Cardiac muscle cell (in vitro differentiated cells and primary cell): ENCODE measurements at regions not wholly inside any gene's neighbourhood (a gene's known extent, or its start where the extent isn't known, plus 50 kb on each side); places are given as distances from the start of the nearest gene placed in this dataset.

Experiments used
- DNase-seq, 2 donors: peaks; one replicate each; pipeline versions ENCODE4 v3.0.0 to v3.0.0-alpha.2; 2010 to 2017; ENCODE audit warnings: low read depth in 1 of 2, low spot score in 1 of 2
- H3K27ac ChIP-seq: fragments of 200-600 bp; sonication (generic); 2 replicates; pipeline ENCODE4 v1.5.1; 2016
- H3K27me3 ChIP-seq: fragments of 200-600 bp; sonication (generic); 2 replicates; pipeline ENCODE4 v1.6.0; 2016; ENCODE audit warnings: control low read depth
- H3K36me3 ChIP-seq: fragments of 200-600 bp; sonication (generic); 2 replicates; pipeline ENCODE4 v1.5.1; 2016; ENCODE audit warnings: control low read depth
- H3K4me1 ChIP-seq: fragments of 200-600 bp; sonication (generic); 2 replicates; pipeline ENCODE4 v1.8.1; 2017; ENCODE audit warnings: low read depth, mild to moderate bottlenecking, mixed run types
- H3K4me3 ChIP-seq: fragments of 200-600 bp; sonication (generic); 2 replicates; pipeline ENCODE4 v1.5.1; 2016; ENCODE audit warnings: mild to moderate bottlenecking
- H3K9me3 ChIP-seq: fragments of 200-600 bp; sonication (generic); 2 replicates; pipeline ENCODE4 v1.5.1; 2017; ENCODE audit warnings: low read depth, mild to moderate bottlenecking, control low read depth
- TF ChIP-seq, protein P1 (sequence below): IDR thresholded peaks from 2 replicates; pipeline ENCODE4 v1.5.1; 2012; ENCODE audit warnings: low read depth, mild to moderate bottlenecking, low read length

GRCh38 chr6:71496722-71497033 lies 208.1 kb downstream of the OGFRL1 start:
- Histone ChIP-seq H3K27me3 (no peaks in the 10 kb centered on the region), H3K36me3 (no peaks in the 10 kb centered on the region), H3K27ac (no peak overlapping the region), H3K4me1 (peaks cover 9% of the 10 kb centered on the region), H3K4me3 (no peak overlapping the region), H3K9me3 (no peaks in the 10 kb centered on the region)
- DNase-seq: peak in 1 of 2 donors; percentile 35
- TF ChIP-seq, protein P1, sequence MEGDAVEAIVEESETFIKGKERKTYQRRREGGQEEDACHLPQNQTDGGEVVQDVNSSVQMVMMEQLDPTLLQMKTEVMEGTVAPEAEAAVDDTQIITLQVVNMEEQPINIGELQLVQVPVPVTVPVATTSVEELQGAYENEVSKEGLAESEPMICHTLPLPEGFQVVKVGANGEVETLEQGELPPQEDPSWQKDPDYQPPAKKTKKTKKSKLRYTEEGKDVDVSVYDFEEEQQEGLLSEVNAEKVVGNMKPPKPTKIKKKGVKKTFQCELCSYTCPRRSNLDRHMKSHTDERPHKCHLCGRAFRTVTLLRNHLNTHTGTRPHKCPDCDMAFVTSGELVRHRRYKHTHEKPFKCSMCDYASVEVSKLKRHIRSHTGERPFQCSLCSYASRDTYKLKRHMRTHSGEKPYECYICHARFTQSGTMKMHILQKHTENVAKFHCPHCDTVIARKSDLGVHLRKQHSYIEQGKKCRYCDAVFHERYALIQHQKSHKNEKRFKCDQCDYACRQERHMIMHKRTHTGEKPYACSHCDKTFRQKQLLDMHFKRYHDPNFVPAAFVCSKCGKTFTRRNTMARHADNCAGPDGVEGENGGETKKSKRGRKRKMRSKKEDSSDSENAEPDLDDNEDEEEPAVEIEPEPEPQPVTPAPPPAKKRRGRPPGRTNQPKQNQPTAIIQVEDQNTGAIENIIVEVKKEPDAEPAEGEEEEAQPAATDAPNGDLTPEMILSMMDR: no peak

DNA sequence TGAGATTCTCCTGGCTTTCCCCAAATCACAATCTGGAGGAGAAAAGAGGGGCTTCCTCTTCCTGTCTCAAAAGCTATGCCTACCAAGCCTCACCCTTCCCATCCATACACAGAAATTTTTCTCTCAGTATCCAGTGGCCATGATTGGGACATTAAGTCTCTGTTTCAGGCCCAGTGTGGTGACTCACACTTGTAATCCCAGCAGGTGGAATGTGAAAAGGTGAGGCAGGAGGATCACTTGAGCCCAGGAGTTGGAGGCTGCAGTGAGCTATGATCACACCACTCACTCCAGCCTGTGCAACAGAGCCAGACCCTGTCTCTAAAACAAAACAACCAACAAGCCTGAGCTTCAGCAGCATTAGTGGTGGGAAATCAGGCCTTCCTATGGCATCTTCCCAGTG lies 210.0 kb downstream of the OGFRL1 start:
- peaks cover 9% of the 10 kb centered on the region for H3K4me1 ChIP-seq
- H3K27me3 ChIP-seq: no peaks in the 10 kb centered on the region
- TF ChIP-seq, protein P1: no peak
- DNase-seq: no peak
- no peak overlapping the region for H3K4me3 ChIP-seq
- no peak overlapping the region for H3K27ac ChIP-seq
- no peaks in the 10 kb centered on the region for H3K36me3 ChIP-seq
- H3K9me3 ChIP-seq: no peaks in the 10 kb centered on the region

GRCh38 chr6:71499667-71500066 lies 211.1 kb downstream of the OGFRL1 start:
- TF ChIP-seq, protein P1: no peak
- no peak for DNase-seq

GRCh38 chr6:71502168-71502567 lies 213.6 kb downstream of the OGFRL1 start:
- Histone ChIP-seq H3K4me1 (no peaks in the 10 kb centered on the region), H3K9me3 (no peaks in the 10 kb centered on the region), H3K27me3 (no peaks in the 10 kb centered on the region), H3K27ac (no peak overlapping the region), H3K36me3 (no peaks in the 10 kb centered on the region), H3K4me3 (no peak overlapping the region)
- no peak for DNase-seq
- TF ChIP-seq, protein P1: no peak

More at GRCh38 chr6:71499667-71500066, 211.1 kb downstream of the OGFRL1 start:
- Histone ChIP-seq H3K4me3 (no peak overlapping the region), H3K27ac (no peak overlapping the region), H3K27me3 (no peaks in the 10 kb centered on the region), H3K4me1 (peaks cover 9% of the 10 kb centered on the region), H3K36me3 (no peaks in the 10 kb centered on the region), H3K9me3 (no peaks in the 10 kb centered on the region)

GRCh38 chr6:71502956-71503355 lies 214.3 kb downstream of the OGFRL1 start:
- no peak for DNase-seq
- TF ChIP-seq, protein P1: no peak
- H3K27ac ChIP-seq: no peak overlapping the region
- H3K9me3 ChIP-seq: no peaks in the 10 kb centered on the region
- H3K4me1 ChIP-seq: no peaks in the 10 kb centered on the region
- no peak overlapping the region for H3K4me3 ChIP-seq
- no peaks in the 10 kb centered on the region for H3K36me3 ChIP-seq
- no peaks in the 10 kb centered on the region for H3K27me3 ChIP-seq

DNA sequence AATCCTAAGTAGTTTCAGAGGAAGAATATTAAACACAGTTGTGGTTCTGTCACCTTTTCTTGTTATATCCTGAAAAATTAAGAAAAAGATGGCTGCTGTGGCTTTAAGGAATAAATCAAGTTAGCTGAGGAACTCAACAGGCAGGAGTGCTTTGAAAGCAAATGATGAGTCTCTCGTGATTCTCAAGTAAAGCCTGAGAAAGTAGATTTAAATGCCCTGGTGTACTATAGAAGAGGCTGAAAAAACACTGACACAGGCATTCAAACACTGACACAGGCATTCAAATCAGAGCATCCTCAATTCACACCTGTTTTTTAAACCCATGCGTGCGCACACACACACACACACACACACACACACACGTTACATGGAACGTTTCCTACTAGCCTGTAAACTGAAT lies 218.6 kb downstream of the OGFRL1 start:
- no peaks in the 10 kb centered on the region for H3K27me3 ChIP-seq
- TF ChIP-seq, protein P1: no peak
- no peak for DNase-seq
- H3K9me3 ChIP-seq: no peaks in the 10 kb centered on the region
- H3K36me3 ChIP-seq: no peaks in the 10 kb centered on the region
- H3K4me1 ChIP-seq: no peaks in the 10 kb centered on the region
- H3K27ac ChIP-seq: no peak overlapping the region
- H3K4me3 ChIP-seq: no peak overlapping the region
